GM19043 (cell line): ENCODE measurements at regions not wholly inside any gene's neighbourhood (a gene's known extent, or its start where the extent isn't known, plus 50 kb on each side); places are given as distances from the start of the nearest gene placed in this dataset.
"Not testable (repeated sequence)": the region's sequence is repeated elsewhere in the genome, so short reads cannot be mapped to it uniquely, and the experiment has no call there.

ENCODE experiments used
- ATAC-seq: cut with Tn5 transposase; IDR thresholded peaks from one replicate; pipeline ENCODE4 v1.9.1; 2021; ENCODE audit warnings: low read depth; ENCODE audit not compliant: unreplicated experiment

- ATAC-seq: not testable (repeated sequence)
Measured at GRCh38 chr12:9415898-9416297, 191.8 kb downstream of the KLRB1 start.

GRCh38 chr12:9413862-9414261 lies 193.9 kb downstream of the KLRB1 start:
- not testable (repeated sequence) for ATAC-seq

GRCh38 chr12:9412459-9412858 lies 195.3 kb downstream of the KLRB1 start:
- not testable (repeated sequence) for ATAC-seq

- not testable (repeated sequence) for ATAC-seq
Measured at GRCh38 chr12:9411616-9412268, 196.0 kb downstream of the KLRB1 start.

GRCh38 chr12:9407425-9407748 lies 199.2 kb upstream of the PZP start:
- ATAC-seq: not testable (repeated sequence)

- ATAC-seq: no peak
Measured at GRCh38 chr12:9406564-9407424, 198.6 kb upstream of the PZP start.

- no peak for ATAC-seq
Measured at GRCh38 chr12:9405886-9406563, 197.8 kb upstream of the PZP start.

- no peak for ATAC-seq
Measured at GRCh38 chr12:9404469-9405260, 196.5 kb upstream of the PZP start.

- ATAC-seq: no peak
Measured at GRCh38 chr12:9404031-9404430, 195.8 kb upstream of the PZP start.

GRCh38 chr12:9402432-9403040 lies 194.3 kb upstream of the PZP start:
- not testable (repeated sequence) for ATAC-seq

- not testable (repeated sequence) for ATAC-seq
Measured at GRCh38 chr12:9396367-9396766, 188.2 kb upstream of the PZP start.

- not testable (repeated sequence) for ATAC-seq
Measured at GRCh38 chr12:9395220-9395619, 187.0 kb upstream of the PZP start.

- no peak for ATAC-seq
Measured at GRCh38 chr12:9392842-9393241, 184.6 kb upstream of the PZP start.

GRCh38 chr12:9391815-9392214 lies 183.6 kb upstream of the PZP start:
- no peak for ATAC-seq

GRCh38 chr12:9390761-9391160 lies 182.6 kb upstream of the PZP start:
- ATAC-seq: no peak

- no peak for ATAC-seq
Measured at GRCh38 chr12:9389796-9390195, 181.6 kb upstream of the PZP start.

- no peak for ATAC-seq
Measured at GRCh38 chr12:9388379-9388778, 180.2 kb upstream of the PZP start.

- no peak for ATAC-seq
Measured at GRCh38 chr12:9387450-9387849, 179.3 kb upstream of the PZP start.

GRCh38 chr12:9383585-9383984 lies 175.4 kb upstream of the PZP start:
- ATAC-seq: no peak

GRCh38 chr12:9381619-9382018 lies 173.4 kb upstream of the PZP start:
- no peak for ATAC-seq
